HEK293 (cell line): ENCODE measurements at regions not wholly inside any gene's neighbourhood (a gene's known extent, or its start where the extent isn't known, plus 50 kb on each side); places are given as distances from the start of the nearest gene placed in this dataset.

Experiments
- CTCF ChIA-PET: fragments of 350-600 bp; formaldehyde crosslinking; extraction: SDS; loops from one replicate; lab custom pipeline; 2021; ENCODE audit warnings: antibody characterized with exemption; lab: Yijun Ruan, JAX
- POLR2A ChIA-PET: fragments of 300-600 bp; formaldehyde crosslinking; extraction: SDS; loops from one replicate; lab custom pipeline; 2020; ENCODE audit warnings: antibody characterized with exemption, inconsistent platforms; lab: Yijun Ruan, JAX
- H3K27ac ChIP-seq: fragments of 200-500 bp; sonication (Bioruptor generic); 2 replicates; pipeline ENCODE4 v1.5.1; 2014; ENCODE audit warnings: low read depth, low read length, control low read depth, inconsistent platforms; ENCODE audit errors: extremely low read depth
- H3K36me3 ChIP-seq, 2 experiments: fragments of 200-500 bp in 1 of 2; sonication (Bioruptor generic) in 1 of 2; 1 replicate in 1 of 2; 2 replicates in 1 of 2; pipeline ENCODE4 v1.5.1; 2014 to 2017; ENCODE audit warnings: inconsistent platforms in 2 of 2, low read length in 2 of 2; ENCODE audit not compliant: control insufficient read depth in 2 of 2, insufficient read depth in 1 of 2
- H3K4me1 ChIP-seq: fragments of 200-500 bp; sonication (Bioruptor generic); 2 replicates; pipeline ENCODE4 v1.5.1; 2014; ENCODE audit warnings: mild to moderate bottlenecking, low read length, inconsistent platforms; ENCODE audit not compliant: control insufficient read depth, insufficient read depth
- H3K4me3 ChIP-seq: 2 replicates; pipeline ENCODE4 v1.5.1; 2011; ENCODE audit warnings: low read depth, mild to moderate bottlenecking, control low read depth, low read length, moderate library complexity
- H3K9me3 ChIP-seq: fragments of 200-500 bp; sonication (Bioruptor generic); 2 replicates; pipeline ENCODE4 v1.5.1; 2014; ENCODE audit warnings: low read depth, low read length, inconsistent platforms; ENCODE audit not compliant: control insufficient read depth, insufficient read depth
- BCL11B ChIP-seq: fragments of 450-650 bp; formaldehyde crosslinking; IDR thresholded peaks from 2 replicates; pipeline ENCODE4 v1.5.1; 2016; ENCODE audit warnings: low read depth, missing biosample characterization, missing genetic modification characterization
- KLF16 ChIP-seq: fragments of 450-650 bp; formaldehyde crosslinking; IDR thresholded peaks from 2 replicates; pipeline ENCODE4 v1.5.1; 2017; ENCODE audit warnings: missing biosample characterization, missing genetic modification characterization
- SP3 ChIP-seq: fragments of 450-650 bp; formaldehyde crosslinking; IDR thresholded peaks from 2 replicates; pipeline ENCODE4 v1.5.1; 2016; ENCODE audit warnings: missing biosample characterization, missing genetic modification characterization
- ZBTB7A ChIP-seq: fragments of 450-650 bp; formaldehyde crosslinking; IDR thresholded peaks from 2 replicates; pipeline ENCODE4 v1.5.1; 2016; ENCODE audit warnings: low read depth, missing biosample characterization, missing genetic modification characterization
- ZNF146 ChIP-seq: fragments of 450-650 bp; formaldehyde crosslinking; IDR thresholded peaks from 2 replicates; pipeline ENCODE4 v1.5.1; 2016; ENCODE audit warnings: missing biosample characterization, missing genetic modification characterization
- ZNF184 ChIP-seq: fragments of 450-650 bp; IDR thresholded peaks from 2 replicates; pipeline ENCODE4 v1.5.1; 2018; ENCODE audit warnings: missing biosample characterization, mild to moderate bottlenecking, missing genetic modification characterization
- ZNF48 ChIP-seq: fragments of 450-650 bp; formaldehyde crosslinking; IDR thresholded peaks from 2 replicates; pipeline ENCODE4 v1.5.1; 2016; ENCODE audit warnings: missing biosample characterization, missing genetic modification characterization
- ZNF626 ChIP-seq: fragments of 450-650 bp; sonication (Bioruptor Pico); formaldehyde crosslinking; IDR thresholded peaks from 2 replicates; pipeline ENCODE4 v1.5.1; 2018; ENCODE audit warnings: missing biosample characterization, missing genetic modification characterization, inconsistent platforms
- ZNF785 ChIP-seq: fragments of 450-650 bp; formaldehyde crosslinking; IDR thresholded peaks from 2 replicates; pipeline ENCODE4 v1.5.1; 2016; ENCODE audit warnings: missing biosample characterization, missing genetic modification characterization
- TF ChIP-seq, protein P1 (sequence below): fragments of 450-650 bp; formaldehyde crosslinking; IDR thresholded peaks from 2 replicates; pipeline ENCODE4 v1.5.1; 2016; ENCODE audit warnings: missing biosample characterization, missing genetic modification characterization
- TF ChIP-seq, protein P2 (sequence below): fragments of 450-650 bp; formaldehyde crosslinking; IDR thresholded peaks from 2 replicates; pipeline ENCODE4 v1.5.1; 2016; ENCODE audit warnings: missing biosample characterization, missing genetic modification characterization
- TF ChIP-seq, protein P3 (sequence below): fragments of 450-650 bp; formaldehyde crosslinking; IDR thresholded peaks from 2 replicates; pipeline ENCODE4 v1.5.1; 2016; ENCODE audit warnings: missing biosample characterization, missing genetic modification characterization
- TF ChIP-seq, protein P4 (sequence below): fragments of 450-650 bp; formaldehyde crosslinking; IDR thresholded peaks from 2 replicates; pipeline ENCODE4 v1.5.1; 2016; ENCODE audit warnings: missing biosample characterization, missing genetic modification characterization
- TF ChIP-seq, protein P5 (sequence below): fragments of 450-650 bp; formaldehyde crosslinking; IDR thresholded peaks from 2 replicates; pipeline ENCODE4 v1.5.1; 2016; ENCODE audit warnings: missing biosample characterization, missing genetic modification characterization
- TF ChIP-seq, protein P6 (sequence below): fragments of 450-650 bp; formaldehyde crosslinking; IDR thresholded peaks from 2 replicates; pipeline ENCODE4 v1.5.1; 2017; ENCODE audit warnings: missing biosample characterization, missing genetic modification characterization

DNA sequence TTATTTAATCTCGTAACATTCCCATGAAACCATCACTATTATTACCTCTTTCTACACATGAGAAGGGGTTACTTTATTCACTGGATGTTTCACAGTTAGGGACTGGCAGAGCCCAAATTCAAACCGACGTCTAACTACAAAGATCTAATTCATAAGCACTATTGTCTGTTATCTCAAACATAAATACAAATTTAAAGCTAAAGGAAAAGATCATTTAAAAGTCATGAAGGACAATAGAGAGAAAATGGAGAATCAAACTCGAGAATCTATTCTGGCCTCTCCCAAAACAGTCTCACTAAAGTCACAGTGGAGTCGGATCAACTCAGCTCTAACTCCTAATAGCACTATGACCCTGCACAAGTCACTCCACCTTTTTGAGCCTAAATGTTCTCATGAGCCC is 287.7 kb downstream of the ZIC4 start:
- Histone ChIP-seq H3K27ac (no peak overlapping the region), H3K4me1 (no peaks in the 10 kb centered on the region), H3K4me3 (no peak overlapping the region), H3K36me3 (no peaks in the 10 kb centered on the region), H3K9me3 (no peaks in the 10 kb centered on the region)
- ChIA-PET POLR2A (no interaction called here), CTCF (interaction anchor here (0.7 kb wide), 1 partner anchor 82 kb away, joined by 3 read pairs; no protein-coding TSS in a partner anchor)
- no peak for TF ChIP-seq SP3 (tag by site-specific recombination)
- TF ChIP-seq, protein P1, sequence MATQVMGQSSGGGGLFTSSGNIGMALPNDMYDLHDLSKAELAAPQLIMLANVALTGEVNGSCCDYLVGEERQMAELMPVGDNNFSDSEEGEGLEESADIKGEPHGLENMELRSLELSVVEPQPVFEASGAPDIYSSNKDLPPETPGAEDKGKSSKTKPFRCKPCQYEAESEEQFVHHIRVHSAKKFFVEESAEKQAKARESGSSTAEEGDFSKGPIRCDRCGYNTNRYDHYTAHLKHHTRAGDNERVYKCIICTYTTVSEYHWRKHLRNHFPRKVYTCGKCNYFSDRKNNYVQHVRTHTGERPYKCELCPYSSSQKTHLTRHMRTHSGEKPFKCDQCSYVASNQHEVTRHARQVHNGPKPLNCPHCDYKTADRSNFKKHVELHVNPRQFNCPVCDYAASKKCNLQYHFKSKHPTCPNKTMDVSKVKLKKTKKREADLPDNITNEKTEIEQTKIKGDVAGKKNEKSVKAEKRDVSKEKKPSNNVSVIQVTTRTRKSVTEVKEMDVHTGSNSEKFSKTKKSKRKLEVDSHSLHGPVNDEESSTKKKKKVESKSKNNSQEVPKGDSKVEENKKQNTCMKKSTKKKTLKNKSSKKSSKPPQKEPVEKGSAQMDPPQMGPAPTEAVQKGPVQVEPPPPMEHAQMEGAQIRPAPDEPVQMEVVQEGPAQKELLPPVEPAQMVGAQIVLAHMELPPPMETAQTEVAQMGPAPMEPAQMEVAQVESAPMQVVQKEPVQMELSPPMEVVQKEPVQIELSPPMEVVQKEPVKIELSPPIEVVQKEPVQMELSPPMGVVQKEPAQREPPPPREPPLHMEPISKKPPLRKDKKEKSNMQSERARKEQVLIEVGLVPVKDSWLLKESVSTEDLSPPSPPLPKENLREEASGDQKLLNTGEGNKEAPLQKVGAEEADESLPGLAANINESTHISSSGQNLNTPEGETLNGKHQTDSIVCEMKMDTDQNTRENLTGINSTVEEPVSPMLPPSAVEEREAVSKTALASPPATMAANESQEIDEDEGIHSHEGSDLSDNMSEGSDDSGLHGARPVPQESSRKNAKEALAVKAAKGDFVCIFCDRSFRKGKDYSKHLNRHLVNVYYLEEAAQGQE (tag by site-specific recombination), result no peak
- TF ChIP-seq ZNF626 (tag by site-specific recombination), result no peak
- no peak for TF ChIP-seq ZNF48
- TF ChIP-seq ZBTB7A (tag by site-specific recombination), result no peak
- TF ChIP-seq, protein P2, sequence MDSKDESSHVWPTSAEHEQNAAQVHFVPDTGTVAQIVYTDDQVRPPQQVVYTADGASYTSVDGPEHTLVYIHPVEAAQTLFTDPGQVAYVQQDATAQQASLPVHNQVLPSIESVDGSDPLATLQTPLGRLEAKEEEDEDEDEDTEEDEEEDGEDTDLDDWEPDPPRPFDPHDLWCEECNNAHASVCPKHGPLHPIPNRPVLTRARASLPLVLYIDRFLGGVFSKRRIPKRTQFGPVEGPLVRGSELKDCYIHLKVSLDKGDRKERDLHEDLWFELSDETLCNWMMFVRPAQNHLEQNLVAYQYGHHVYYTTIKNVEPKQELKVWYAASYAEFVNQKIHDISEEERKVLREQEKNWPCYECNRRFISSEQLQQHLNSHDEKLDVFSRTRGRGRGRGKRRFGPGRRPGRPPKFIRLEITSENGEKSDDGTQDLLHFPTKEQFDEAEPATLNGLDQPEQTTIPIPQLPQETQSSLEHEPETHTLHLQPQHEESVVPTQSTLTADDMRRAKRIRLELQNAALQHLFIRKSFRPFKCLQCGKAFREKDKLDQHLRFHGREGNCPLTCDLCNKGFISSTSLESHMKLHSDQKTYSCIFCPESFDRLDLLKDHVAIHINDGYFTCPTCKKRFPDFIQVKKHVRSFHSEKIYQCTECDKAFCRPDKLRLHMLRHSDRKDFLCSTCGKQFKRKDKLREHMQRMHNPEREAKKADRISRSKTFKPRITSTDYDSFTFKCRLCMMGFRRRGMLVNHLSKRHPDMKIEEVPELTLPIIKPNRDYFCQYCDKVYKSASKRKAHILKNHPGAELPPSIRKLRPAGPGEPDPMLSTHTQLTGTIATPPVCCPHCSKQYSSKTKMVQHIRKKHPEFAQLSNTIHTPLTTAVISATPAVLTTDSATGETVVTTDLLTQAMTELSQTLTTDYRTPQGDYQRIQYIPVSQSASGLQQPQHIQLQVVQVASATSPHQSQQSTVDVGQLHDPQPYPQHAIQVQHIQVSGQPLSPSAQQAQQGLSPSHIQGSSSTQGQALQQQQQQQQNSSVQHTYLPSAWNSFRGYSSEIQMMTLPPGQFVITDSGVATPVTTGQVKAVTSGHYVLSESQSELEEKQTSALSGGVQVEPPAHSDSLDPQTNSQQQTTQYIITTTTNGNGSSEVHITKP (tag by site-specific recombination), result no peak
- no peak for TF ChIP-seq ZNF785
- TF ChIP-seq ZNF146, result no peak
- TF ChIP-seq BCL11B (tag by site-specific recombination), result no peak
- TF ChIP-seq, protein P3, sequence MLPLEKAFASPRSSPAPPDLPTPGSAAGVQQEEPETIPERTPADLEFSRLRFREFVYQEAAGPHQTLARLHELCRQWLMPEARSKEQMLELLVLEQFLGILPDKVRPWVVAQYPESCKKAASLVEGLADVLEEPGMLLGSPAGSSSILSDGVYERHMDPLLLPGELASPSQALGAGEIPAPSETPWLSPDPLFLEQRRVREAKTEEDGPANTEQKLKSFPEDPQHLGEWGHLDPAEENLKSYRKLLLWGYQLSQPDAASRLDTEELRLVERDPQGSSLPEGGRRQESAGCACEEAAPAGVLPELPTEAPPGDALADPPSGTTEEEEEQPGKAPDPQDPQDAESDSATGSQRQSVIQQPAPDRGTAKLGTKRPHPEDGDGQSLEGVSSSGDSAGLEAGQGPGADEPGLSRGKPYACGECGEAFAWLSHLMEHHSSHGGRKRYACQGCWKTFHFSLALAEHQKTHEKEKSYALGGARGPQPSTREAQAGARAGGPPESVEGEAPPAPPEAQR, result no peak
- TF ChIP-seq, protein P4, sequence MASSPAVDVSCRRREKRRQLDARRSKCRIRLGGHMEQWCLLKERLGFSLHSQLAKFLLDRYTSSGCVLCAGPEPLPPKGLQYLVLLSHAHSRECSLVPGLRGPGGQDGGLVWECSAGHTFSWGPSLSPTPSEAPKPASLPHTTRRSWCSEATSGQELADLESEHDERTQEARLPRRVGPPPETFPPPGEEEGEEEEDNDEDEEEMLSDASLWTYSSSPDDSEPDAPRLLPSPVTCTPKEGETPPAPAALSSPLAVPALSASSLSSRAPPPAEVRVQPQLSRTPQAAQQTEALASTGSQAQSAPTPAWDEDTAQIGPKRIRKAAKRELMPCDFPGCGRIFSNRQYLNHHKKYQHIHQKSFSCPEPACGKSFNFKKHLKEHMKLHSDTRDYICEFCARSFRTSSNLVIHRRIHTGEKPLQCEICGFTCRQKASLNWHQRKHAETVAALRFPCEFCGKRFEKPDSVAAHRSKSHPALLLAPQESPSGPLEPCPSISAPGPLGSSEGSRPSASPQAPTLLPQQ (tag by site-specific recombination), result no peak
- TF ChIP-seq, protein P5, sequence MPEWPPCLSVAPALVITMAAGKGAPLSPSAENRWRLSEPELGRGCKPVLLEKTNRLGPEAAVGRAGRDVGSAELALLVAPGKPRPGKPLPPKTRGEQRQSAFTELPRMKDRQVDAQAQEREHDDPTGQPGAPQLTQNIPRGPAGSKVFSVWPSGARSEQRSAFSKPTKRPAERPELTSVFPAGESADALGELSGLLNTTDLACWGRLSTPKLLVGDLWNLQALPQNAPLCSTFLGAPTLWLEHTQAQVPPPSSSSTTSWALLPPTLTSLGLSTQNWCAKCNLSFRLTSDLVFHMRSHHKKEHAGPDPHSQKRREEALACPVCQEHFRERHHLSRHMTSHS (tag by site-specific recombination), result no peak
- TF ChIP-seq, protein P6, sequence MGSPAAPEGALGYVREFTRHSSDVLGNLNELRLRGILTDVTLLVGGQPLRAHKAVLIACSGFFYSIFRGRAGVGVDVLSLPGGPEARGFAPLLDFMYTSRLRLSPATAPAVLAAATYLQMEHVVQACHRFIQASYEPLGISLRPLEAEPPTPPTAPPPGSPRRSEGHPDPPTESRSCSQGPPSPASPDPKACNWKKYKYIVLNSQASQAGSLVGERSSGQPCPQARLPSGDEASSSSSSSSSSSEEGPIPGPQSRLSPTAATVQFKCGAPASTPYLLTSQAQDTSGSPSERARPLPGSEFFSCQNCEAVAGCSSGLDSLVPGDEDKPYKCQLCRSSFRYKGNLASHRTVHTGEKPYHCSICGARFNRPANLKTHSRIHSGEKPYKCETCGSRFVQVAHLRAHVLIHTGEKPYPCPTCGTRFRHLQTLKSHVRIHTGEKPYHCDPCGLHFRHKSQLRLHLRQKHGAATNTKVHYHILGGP, result no peak
- TF ChIP-seq KLF16, result no peak
- no peak for TF ChIP-seq ZNF184 (tag by site-specific recombination)
